SK-N-SH treated with all-trans-retinoic acid at 6 μM for 48 hours (cell line): ENCODE measurements at regions not wholly inside any gene's neighbourhood (a gene's known extent, or its start where the extent isn't known, plus 50 kb on each side); places are given as distances from the start of the nearest gene placed in this dataset.

ENCODE experiments used
- CREB5 ChIP-seq: fragments of 250-450 bp; sonication (Bioruptor Pico); IDR thresholded peaks from 2 replicates; pipeline ENCODE4 v1.5.1; 2020; ENCODE audit warnings: low read depth, mild to moderate bottlenecking, moderate library complexity
- OSR1 ChIP-seq: fragments of 250-450 bp; sonication (Bioruptor Pico); IDR thresholded peaks from 2 replicates; pipeline ENCODE4 v1.8.0; 2022; ENCODE audit warnings: moderate library complexity, mild to moderate bottlenecking, inconsistent platforms
- RARB ChIP-seq: fragments of 250-450 bp; sonication (Bioruptor Pico); IDR thresholded peaks from 2 replicates; pipeline ENCODE4 v1.8.0; 2021; ENCODE audit warnings: mild to moderate bottlenecking, moderate library complexity
- SNAI2 ChIP-seq: fragments of 250-450 bp; sonication (Bioruptor Pico); IDR thresholded peaks from 2 replicates; pipeline ENCODE4 v1.5.0; 2020; ENCODE audit warnings: mild to moderate bottlenecking, moderate library complexity
- TCF4 ChIP-seq: fragments of 250-450 bp; sonication (Bioruptor Pico); IDR thresholded peaks from 2 replicates; pipeline ENCODE4 v1.8.0; 2021; ENCODE audit warnings: mild to moderate bottlenecking, moderate library complexity, borderline replicate concordance
- TOX ChIP-seq: fragments of 250-450 bp; sonication (Bioruptor Pico); IDR thresholded peaks from 2 replicates; pipeline ENCODE4 v1.8.0; 2021; ENCODE audit warnings: mild to moderate bottlenecking, moderate library complexity, borderline replicate concordance
- ZFP3 ChIP-seq: fragments of 250-450 bp; sonication (Bioruptor Pico); IDR thresholded peaks from 2 replicates; pipeline ENCODE4 v1.5.0; 2020; ENCODE audit warnings: mild to moderate bottlenecking, moderate library complexity
- ZFP30 ChIP-seq: fragments of 450-650 bp; formaldehyde crosslinking; IDR thresholded peaks from 2 replicates; pipeline ENCODE4 v1.5.0; 2022; ENCODE audit warnings: mild to moderate bottlenecking, moderate library complexity
- ZNF8 ChIP-seq: fragments of 450-650 bp; formaldehyde crosslinking; IDR thresholded peaks from 2 replicates; pipeline ENCODE4 v1.5.0; 2020; ENCODE audit warnings: mild to moderate bottlenecking, moderate library complexity
- TF ChIP-seq, protein P1 (sequence below): fragments of 250-450 bp; sonication (Bioruptor Pico); IDR thresholded peaks from 2 replicates; pipeline ENCODE4 v1.8.0; 2020; ENCODE audit warnings: mild to moderate bottlenecking, moderate library complexity, borderline replicate concordance

GRCh38 chr2:186433040-186433439, 53.0 kb upstream of the ZC3H15 start:
- TF ChIP-seq, protein P1, sequence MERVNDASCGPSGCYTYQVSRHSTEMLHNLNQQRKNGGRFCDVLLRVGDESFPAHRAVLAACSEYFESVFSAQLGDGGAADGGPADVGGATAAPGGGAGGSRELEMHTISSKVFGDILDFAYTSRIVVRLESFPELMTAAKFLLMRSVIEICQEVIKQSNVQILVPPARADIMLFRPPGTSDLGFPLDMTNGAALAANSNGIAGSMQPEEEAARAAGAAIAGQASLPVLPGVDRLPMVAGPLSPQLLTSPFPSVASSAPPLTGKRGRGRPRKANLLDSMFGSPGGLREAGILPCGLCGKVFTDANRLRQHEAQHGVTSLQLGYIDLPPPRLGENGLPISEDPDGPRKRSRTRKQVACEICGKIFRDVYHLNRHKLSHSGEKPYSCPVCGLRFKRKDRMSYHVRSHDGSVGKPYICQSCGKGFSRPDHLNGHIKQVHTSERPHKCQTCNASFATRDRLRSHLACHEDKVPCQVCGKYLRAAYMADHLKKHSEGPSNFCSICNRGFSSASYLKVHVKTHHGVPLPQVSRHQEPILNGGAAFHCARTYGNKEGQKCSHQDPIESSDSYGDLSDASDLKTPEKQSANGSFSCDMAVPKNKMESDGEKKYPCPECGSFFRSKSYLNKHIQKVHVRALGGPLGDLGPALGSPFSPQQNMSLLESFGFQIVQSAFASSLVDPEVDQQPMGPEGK (CRISPR knock-in tag) = no peak
- TF ChIP-seq CREB5 = no peak
- no peak for TF ChIP-seq ZNF8
- no peak for TF ChIP-seq OSR1 (CRISPR knock-in tag)
- no peak for TF ChIP-seq ZFP30 (CRISPR knock-in tag)
- no peak for TF ChIP-seq RARB
- no peak for TF ChIP-seq TCF4 (CRISPR knock-in tag)
- TF ChIP-seq SNAI2 (CRISPR knock-in tag) = no peak
- no peak for TF ChIP-seq ZFP3 (CRISPR knock-in tag)
- no peak for TF ChIP-seq TOX (CRISPR knock-in tag)
